ENCODE measurements at regions not wholly inside any gene's neighbourhood (a gene's known extent, or its start where the extent isn't known, plus 50 kb on each side); places are given as distances from the start of the nearest gene placed in this dataset.

DNA sequence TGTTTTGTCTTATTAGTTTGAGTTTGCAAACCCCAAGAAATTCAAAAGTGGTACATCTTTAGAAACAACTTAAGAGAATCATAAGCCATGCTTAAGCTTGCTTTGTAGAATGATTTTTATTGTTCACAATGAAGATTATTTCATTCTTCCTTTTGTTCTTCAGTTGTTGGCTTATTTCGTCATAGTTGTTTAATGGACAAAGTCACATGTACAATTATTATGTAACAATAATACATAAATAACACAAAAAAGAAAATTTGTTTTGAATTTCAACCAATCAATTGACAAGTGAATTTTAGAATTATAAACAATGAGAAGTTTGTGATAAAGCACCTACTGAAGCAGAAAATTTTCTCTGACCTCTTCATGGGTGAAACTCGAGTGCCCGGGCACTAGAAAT, 111.8 kb upstream of the IGF1 start:
- no peak for DNase-seq

DNA sequence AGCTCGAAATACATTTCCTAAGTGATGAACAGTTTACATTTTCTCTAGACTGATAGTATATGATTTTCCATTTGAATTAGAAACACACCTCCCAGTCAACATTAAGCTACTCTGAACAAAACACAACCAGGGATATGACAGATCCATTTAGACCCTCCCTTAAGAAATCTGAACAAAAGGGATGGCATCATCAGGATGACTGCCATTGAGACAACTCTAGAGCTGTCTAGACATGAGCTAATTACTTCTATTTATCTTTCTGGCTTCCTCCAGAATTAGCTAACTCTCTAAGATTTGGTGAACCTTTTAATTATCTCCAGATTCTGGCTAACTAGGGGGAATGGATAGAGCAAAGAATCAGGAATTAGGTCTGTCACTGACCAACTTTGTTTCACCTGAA, 92.9 kb upstream of the IGF1 start:
- DNase-seq, result no peak

DNA sequence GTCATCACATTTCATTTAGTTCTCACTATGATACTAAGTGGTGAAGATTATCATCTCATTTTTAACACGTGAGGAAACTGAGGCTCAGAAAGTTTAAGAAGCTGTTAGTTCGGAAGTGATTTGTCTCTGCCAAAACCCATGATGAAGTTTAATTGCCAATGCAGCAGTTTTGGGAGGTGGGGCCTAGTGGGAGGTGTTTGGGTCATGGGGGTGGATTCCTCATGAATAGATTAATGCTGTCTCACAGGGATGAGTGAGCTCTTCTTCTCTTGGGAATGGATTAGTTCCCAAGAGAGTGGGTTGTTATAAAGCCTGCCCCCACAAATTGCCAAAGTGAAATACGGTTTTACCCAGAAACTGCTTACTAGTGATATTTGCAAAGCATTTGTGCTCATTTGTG, 91.5 kb upstream of the IGF1 start:
- DNase-seq, result no peak

DNA sequence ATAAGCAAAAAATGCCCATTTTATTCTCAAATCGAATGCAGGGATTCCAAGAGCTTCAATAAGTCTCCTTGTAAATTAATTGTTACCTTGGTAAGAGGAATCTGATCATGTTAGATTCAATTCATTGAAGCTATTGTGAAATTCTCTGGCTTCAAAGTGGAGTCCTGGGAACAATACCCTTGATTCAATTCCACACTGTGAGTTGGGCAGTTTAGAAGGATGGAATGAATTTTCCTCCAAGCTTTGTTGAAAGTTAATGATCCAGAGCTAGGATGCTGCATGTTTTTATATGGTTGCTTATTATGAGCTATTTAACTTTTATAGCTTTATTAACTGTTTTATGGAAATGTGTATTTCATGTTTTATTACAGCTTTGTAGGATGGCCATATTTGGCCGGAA, 89.9 kb upstream of the IGF1 start:
- no peak for DNase-seq

DNA sequence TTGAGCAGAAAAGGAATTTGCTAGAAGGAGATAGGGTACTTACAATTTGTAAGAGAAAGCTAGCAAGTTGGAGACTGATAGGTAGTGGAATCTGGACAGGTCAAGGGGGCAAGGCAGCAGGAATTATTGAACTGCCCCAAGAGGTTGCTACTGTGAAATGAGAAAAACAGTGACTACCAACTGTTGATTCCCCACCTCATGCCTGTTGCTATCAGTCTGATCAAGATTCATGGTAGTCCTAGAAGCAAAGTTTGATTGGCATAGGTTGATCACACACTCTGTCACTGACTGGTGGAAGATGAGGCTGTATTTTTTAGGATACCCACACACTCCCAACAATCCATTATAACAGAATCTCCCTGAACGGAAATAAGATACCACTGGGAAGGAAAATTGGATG, 89.4 kb upstream of the IGF1 start:
- DNase-seq, result no peak

DNA sequence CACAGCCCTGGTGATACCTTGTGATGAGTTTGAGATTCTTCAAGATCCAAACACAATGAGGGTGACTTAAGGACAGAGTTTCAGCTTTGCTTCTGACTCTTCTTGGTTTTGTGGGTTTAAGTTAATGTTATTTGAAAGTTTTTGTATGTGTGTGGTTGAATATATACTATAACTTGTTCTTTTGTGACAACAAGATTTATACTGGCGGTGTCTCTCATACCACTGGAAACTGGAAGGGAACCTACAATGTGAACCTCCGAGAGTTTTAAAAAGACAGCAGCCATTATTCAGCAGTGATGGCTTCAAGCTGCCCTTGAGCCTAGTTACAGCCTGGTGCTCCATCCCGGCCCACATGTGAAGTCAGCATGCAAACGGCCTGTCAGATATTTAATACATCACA, 87.9 kb upstream of the IGF1 start:
- DNase-seq, result no peak

DNA sequence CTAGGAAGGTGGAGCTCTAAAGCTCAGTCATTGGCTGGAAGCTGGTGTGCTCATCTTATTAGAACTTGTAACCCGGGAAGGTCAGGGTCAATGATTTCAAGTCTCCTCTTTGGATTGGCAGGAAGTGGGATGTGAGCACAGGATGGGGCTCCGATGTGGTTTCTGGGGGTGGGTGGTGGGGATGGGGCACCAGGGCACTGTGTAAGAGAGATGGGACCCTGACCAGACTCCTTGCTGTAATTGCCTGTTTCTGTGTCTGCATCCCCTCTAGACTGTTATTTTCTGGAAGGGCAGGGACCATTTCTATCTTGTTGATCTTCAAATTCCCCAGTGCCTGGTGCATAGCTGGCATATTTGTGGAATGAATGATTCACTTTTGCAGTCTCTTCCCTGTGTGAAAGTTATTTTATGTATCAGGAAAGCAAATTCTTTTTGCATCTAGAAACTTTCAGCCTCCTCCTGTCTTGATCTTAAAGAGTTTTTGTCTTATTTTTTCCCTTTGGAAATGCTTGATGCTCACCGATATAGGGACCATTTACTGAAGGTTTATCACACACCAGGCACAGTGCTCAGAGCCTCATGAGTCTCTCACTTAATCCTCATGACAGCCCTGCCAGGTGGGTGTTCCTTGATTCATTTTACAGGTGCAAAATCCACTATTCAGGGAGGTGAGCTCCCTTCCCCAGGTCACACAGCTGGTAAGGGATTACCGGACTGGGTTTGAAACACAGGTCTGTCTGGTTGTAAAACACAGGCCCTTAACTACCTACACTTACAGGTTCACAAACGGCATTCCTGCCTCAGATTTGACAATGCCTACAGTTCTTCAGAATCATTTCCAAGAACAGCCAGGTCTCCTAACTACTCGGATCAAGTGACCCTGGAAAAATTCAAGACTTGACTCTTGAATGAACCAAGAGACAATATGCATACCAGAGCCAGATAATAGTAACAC, 86.9 kb upstream of the IGF1 start:
- DNase-seq, result no peak

DNA sequence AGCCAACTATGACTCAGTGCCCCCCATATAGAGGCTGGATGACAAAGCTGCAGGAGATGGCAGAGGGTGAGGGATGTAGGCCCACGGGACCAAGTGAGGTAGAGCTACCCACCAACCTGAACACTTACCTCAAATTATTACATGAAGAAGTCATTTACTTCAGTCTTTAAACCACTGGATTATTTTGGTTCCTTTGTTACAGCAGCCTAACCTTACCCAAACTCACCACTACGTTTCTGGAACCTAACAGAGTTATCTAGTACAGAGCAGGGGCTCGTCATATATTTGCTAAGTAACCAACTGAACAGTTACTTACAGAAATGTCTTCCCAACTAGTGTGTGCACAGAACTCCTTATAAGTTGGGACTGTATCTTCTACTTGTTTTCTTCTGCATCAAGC, 85.2 kb upstream of the IGF1 start:
- DNase-seq, result no peak

DNA sequence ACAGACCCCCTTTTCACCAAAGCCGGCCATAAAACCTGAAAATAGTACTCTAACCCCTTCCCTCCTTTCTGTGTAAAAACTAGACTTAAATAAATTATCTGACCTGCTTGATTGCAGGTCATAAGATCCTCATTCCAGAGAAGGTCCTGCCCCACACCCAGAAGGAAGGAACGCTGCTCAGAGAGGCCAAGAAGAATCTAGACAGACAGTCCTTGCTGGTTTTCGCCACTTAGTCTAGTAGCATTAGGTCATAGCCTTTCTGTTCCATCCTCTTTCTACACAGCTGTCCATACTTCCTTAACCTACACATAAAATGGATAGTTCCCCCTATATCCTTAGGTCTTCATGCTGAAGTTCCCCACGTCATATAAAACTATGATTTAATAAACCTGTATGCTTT, 83.7 kb upstream of the IGF1 start:
- DNase-seq, result no peak

DNA sequence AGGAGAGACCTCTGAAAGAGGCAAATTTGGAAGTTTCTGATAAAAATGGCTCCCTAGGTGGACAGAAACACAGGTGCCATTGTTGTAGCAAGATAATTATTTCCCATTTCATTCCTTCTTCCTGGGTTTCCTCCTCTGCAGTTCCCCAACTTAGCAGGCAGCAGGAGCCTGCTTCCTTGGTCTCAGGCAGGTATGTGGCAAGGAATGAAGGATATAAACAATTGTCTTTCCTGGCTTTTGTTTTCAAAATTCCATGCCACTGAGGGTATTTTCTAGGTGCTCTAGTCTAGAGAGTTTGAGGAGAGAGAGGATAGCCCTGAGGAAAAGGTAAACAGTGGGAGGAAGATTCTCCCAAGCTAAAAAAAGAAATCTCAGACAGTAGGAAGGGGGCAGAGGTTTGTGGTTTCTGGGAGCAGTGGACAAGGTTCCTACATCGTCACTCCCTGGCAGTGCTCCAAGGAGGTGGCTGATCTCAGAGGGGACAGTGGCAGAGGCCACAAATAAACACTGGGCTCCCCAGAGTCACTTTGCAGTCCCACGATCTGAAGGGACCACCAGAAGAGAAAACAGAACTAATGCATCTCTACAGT, 82.6 kb upstream of the IGF1 start:
- no peak for DNase-seq

DNA sequence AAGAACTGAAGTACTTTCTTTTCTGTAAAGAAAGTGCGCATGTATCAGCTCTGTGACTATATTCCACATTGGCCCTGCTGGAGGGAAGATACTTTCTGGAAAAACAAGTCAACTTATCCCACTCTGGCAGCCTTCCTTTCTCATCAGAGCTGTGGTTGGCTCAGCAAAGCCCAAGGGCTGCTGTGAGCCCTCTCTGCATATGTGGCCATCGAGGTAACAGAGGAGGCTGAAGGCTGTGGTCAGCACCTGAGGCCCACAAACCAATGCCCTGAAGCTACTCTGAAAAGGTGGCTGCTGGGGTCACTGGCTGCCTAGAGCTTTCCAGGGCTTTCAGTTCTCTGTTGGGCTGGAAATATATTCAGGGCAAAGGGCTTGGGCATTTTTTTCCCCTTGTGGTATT, 70.8 kb upstream of the IGF1 start:
- DNase-seq, result no peak

DNA sequence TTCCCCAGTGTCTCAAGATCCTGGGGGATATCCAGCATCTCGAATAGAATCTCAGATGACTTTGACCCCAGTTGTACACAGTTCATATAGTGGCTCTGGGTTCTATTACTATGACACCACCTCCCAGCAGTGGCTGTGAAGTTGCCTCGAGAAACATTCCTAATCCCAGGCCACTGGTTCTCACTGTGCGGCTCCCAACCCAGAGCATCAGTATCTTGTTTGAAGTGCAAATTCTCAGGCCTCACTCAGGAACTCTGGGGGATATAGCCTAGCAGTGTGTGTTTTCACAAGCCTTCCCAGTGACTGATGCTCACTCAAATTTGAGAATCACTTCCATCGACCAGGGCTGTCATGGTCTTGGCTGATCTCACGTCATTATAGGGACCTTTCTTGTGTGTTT, 69.3 kb upstream of the IGF1 start:
- no peak for DNase-seq

DNA sequence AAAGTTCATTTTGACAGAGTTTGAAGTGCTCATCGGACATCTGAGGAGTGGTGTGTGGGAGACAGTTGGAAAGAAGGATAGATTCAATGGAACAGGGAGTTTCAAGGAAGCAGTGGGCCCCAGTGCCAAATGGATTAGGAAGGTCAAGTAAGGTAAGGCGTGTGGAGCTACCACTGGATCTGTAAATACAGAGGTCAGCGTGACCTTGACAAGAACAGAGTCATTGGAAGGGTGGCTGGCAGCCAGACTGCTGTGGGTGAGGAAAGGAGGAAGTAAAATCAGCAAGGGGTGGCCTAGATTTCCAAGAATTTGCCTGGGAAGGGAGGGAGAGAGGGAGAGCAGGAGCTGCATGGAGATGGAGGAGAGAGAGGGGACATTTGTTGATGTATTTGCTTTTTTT, 68.2 kb upstream of the IGF1 start:
- DNase-seq, result no peak

DNA sequence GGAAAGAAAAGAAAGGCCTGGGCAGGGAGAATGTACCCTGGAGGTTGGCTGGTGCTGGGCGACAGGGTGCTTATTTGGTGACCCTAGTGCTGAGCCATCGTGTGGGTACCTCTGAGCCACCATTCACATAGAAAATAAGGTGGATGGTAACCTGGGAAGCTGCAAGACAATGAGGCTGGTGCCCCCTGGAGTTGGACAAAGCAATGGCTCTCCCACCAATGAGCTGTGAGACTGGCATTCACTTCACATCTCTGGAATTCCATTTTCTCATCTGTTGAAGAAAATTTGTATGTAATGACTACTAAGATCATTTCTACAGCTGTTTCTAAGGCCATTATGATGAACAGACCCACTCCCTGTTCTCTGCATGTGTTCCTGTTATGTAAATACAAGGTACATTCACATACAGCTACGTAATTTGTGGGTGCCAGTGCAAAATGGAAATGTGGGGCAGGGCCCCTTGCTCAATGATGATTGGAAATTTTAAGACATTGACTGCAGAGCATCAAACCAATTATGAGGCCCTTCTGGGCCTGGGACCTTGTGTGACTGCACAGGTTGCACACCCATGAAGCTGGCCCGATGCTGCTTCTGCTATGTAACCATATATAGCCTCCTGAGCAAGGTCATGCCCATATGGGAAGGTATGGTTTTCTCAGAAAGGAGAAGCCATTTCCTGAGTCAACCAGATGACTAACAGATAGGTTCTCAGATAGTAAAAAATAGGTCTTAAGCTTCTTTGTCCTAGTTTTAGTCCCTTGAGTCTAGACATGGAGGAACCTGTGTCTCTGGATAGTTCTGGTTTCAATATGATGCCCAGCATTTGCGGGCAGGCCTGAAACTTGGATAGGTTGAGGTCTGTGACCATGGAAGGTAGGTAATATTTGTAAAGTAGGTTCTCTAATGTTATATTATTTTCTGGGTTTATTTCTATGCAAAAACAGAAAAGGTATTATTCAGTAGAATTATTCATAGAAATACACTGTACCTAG, 63.4 kb upstream of the IGF1 start:
- no peak for DNase-seq

DNA sequence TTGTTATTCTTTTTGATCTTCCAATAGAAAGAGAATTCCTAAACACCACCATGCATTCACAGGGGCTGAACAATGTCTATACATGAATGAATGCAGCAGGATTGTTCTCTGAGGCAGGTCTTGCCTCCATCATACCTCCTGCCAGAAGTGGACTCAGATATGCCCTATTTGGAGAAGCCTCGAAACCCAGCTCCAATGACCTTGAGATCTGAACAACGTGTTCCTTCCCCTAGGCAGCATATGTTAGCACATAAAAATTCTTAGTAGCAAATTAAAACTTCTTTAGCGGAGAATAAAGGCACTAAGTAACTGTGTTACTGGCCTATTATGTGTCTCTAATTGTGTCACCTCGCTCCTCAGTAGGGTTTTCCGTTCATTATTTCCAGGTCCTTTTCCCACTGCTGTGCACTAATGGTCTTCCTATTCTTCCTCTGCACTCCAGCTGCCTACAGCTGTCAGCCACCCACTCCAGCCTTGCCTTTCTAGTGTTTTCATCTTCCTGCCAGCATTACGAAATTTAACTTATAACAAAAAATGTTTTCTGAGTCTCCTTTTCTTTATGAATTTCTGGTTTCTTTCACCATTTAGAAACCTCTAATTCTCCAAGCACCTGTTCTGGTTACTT, 62.6 kb upstream of the IGF1 start:
- DNase-seq, result no peak

DNA sequence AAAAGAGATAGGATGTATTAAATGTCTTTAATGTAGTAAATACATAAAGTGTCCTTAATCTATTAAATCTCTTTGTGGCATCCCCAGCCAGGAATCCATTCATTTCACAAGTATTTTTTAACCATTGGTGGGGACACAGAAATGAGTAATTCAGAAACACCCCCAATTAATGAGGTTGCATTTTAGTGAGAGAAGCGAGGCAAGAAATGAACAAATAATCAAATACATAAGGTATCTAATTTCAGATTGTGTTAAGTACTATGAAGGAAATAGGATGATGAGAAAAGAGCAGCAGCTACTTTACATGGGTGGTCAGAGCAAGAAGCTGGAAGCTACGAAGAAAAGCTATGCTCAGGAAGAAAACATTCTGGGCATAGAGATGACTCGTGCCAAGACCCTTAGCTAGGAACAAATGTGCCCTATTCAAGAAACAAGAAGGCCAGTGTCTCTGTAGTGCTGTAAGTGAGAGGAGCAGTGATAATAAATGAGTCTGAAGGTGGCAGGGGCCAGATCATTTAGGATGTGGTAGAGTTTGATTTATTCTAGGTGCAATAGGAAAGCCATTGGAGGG, 60.5 kb upstream of the IGF1 start:
- no peak for DNase-seq

DNA sequence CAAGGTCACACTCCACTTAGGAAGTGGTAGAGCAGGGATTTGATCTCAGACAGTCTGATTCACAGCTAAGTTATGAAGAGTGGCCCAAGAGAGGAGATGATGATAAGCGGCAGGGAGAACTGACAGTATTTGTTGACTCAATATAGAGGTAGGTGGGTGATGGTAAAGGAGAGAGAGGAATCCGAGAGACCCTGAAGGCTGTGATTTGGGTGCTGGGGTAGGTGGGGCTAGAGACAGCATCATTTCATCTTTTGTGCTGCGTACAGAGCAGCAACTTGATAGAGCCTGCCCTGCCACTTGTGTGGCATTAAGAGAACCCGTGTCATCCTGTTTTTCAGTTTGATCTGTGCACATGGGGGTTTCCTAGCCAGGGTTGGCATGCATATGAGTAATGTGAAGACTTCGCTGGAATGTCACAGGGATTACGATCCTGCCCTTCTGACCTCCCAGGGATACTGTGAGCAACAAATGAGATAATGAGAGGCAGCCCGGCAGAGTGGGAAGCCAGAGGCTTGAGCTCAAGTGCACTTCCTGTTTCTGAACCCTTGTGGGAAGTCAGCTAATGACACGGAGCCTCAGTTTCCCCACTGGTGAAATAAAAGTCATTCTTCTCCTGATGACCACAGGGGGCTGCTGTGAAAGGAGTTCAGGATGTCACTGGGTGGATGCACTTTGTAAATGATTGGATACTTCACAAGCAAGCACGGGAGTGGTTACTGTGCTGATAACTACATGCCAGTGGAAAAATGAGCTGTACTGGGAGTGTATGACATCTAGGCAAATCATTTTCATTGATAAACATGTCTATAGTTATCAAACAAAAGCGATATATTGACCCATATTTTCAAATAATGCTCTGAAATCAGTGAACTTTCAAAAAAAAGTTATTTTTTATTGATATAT, 59.5 kb upstream of the IGF1 start:
- DNase-seq, result no peak

DNA sequence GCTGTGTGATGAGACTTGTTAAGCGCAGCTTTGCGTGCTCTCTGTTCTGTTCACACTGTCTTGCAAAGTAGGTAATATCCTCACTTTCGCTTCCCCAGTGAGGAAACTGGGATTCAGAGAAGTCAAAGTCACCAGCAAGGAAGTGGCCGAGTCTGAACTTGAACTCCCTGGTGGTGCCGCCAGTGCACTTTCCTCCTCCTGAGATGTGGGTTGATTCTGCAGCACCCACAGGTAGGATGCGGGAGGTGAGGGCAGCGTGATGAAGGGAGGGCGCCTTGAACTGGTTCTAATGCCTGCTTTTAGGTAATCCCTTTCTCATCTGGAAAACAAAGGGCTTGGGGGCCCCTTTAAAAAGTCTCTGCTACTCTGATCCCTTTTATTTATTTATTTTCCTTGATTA, 54.9 kb upstream of the IGF1 start:
- no peak for DNase-seq

DNA sequence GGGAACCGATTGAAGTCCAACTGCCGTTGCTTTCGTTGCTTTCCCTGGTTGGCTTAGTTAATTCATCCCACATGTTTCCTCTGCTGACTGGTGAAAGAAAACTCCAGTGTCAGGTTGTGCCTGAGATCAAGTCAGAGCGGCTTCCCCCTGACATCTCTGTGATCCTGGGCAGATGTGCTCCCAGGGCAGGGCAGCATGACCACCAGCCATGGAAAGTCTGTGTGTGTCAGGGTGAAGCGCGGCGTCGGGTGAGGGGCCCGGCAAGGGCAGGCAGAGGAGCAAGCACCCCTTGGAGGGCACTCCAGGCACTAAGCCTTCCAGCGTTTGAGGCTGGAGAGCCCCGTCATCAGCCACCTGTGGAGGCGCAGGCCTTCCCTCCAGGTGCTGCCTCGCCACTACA, 54.5 kb upstream of the IGF1 start:
- no peak for DNase-seq

DNA sequence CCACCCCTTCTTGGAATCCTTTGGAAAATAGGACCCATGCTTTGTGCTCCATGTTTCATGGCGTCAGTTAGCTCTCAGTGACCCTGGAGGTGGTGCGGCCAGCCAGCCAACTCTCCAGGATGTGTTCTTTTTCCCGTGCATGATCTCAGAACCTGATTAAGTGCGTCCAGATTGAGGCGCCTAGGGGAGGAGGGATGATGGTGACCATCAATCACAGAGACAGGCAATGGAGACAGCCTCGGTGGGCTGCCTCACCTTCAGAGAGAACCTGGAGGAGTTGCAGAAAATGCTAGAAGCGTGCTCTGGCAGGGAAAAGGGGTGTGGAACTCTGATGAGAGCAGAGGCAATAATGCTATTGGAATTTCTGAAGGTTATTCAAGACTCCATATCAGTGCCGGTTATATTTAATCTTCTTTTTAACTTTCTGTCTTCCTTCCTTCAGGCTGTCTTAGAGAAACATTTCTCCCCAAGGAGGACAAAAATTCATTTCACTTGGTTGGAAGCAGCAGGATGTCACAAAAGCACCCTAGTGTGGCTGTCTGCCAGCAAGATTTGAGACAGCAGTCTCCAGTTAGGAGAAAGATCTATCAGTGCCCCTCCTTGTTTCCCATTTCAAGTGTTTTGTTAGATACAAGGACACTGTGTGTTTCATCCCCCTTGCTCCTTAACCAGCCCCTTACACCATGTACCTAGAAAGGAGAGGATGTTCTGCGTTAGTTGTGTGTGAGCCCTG, 53.3 kb upstream of the IGF1 start:
- DNase-seq, result no peak
